BJ (cell line): ENCODE measurements at regions not wholly inside any gene's neighbourhood (a gene's known extent, or its start where the extent isn't known, plus 50 kb on each side); places are given as distances from the start of the nearest gene placed in this dataset.

Source experiments
- CTCF ChIA-PET: fragments of 350-600 bp; formaldehyde crosslinking; extraction: SDS; loops from one replicate; lab custom pipeline; 2021; ENCODE audit warnings: antibody characterized with exemption, inconsistent platforms; lab: Yijun Ruan, JAX
- POLR2A ChIA-PET: fragments of 300-600 bp; sonication (Branson Sonifier 250); formaldehyde crosslinking; extraction: SDS; loops from one replicate; lab custom pipeline; 2021; ENCODE audit warnings: antibody characterized with exemption; lab: Charles Lee
- DNase-seq: peaks from one replicate; pipeline ENCODE4 v3.0.0-alpha.2; 2011; ENCODE audit warnings: low read depth
- H3K27me3 ChIP-seq: 2 replicates; pipeline ENCODE4 v1.6.0; 2011; ENCODE audit warnings: low read length; ENCODE audit not compliant: control insufficient read depth, insufficient read depth
- H3K36me3 ChIP-seq: 2 replicates; pipeline ENCODE4 v1.5.1; 2011; ENCODE audit warnings: low read length; ENCODE audit not compliant: control insufficient read depth, insufficient read depth
- H3K4me3 ChIP-seq: 2 replicates; pipeline ENCODE4 v1.5.1; 2011; ENCODE audit warnings: low read depth, mild to moderate bottlenecking, control low read depth, low read length
- TF ChIP-seq, protein P1 (sequence below): IDR thresholded peaks from 2 replicates; pipeline ENCODE4 v1.5.1; 2011; ENCODE audit warnings: low read depth, mild to moderate bottlenecking, control low read depth, inconsistent platforms, low read length, moderate library complexity; ENCODE audit not compliant: insufficient read depth

DNA sequence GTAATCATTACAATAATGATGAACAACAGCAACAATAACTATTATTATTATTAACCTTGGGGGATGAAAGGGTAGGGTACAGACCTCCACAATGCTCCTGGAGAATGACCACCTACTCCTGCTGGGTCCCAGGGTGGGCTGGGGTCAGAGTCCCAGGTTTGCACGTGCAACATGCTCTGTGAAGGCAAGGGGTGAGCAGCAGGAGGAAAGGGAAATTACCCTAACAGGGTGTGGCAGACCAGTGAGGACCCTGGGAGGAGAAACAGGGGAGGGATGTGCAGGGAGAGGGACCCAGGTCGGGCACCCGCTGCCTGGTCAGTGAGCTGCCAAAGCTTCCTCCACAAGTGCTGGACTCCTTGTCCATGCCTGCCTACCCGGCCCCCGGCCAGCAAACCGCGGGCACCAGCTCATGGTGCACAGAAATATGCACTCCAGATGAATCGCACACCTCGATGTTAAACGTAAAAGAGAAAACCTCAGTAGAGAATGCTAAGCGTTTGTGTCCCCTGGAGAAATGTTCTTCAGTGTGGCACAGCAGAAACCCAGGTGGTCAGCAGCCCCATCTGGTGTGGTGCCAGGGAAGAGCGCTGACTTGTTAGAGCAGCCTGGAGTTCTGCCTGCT lies 767.1 kb downstream of the KCNJ18 start:
- TF ChIP-seq, protein P1, sequence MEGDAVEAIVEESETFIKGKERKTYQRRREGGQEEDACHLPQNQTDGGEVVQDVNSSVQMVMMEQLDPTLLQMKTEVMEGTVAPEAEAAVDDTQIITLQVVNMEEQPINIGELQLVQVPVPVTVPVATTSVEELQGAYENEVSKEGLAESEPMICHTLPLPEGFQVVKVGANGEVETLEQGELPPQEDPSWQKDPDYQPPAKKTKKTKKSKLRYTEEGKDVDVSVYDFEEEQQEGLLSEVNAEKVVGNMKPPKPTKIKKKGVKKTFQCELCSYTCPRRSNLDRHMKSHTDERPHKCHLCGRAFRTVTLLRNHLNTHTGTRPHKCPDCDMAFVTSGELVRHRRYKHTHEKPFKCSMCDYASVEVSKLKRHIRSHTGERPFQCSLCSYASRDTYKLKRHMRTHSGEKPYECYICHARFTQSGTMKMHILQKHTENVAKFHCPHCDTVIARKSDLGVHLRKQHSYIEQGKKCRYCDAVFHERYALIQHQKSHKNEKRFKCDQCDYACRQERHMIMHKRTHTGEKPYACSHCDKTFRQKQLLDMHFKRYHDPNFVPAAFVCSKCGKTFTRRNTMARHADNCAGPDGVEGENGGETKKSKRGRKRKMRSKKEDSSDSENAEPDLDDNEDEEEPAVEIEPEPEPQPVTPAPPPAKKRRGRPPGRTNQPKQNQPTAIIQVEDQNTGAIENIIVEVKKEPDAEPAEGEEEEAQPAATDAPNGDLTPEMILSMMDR: no peak
- CTCF ChIA-PET: no interaction called here
- Histone ChIP-seq H3K36me3 (no peaks in the 10 kb centered on the region), H3K27me3 (no peaks in the 10 kb centered on the region), H3K4me3 (no peak overlapping the region)
- POLR2A ChIA-PET: no interaction called here
- no peak for DNase-seq

DNA sequence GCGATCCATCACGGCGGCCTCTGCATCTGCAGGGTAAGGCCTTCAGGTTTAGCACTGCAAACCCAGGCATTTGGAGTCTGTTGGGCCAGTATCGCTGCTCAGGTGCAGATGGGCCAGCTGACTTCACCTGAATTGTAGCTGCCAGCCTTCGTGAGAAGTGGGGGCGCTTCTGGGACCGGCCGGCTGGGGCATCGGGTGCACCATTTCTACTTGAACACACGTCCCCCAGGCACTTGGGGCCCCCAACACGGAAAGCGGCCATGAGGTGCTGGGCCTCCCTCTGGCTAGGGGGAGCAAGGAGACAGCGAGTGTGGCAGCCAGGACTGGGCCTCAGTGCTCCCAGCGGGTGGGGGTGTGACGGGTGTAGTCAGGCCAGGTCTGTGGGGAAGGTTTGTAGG lies 767.6 kb downstream of the KCNJ18 start:
- H3K27me3 ChIP-seq: no peaks in the 10 kb centered on the region
- POLR2A ChIA-PET: no interaction called here
- H3K36me3 ChIP-seq: no peaks in the 10 kb centered on the region
- no peak for DNase-seq
- CTCF ChIA-PET: interaction anchor here (0.6 kb wide), 1 partner anchor 14 kb away, joined by 5 read pairs; no protein-coding TSS in a partner anchor
- H3K4me3 ChIP-seq: no peak overlapping the region
- TF ChIP-seq, protein P1: no peak

DNA sequence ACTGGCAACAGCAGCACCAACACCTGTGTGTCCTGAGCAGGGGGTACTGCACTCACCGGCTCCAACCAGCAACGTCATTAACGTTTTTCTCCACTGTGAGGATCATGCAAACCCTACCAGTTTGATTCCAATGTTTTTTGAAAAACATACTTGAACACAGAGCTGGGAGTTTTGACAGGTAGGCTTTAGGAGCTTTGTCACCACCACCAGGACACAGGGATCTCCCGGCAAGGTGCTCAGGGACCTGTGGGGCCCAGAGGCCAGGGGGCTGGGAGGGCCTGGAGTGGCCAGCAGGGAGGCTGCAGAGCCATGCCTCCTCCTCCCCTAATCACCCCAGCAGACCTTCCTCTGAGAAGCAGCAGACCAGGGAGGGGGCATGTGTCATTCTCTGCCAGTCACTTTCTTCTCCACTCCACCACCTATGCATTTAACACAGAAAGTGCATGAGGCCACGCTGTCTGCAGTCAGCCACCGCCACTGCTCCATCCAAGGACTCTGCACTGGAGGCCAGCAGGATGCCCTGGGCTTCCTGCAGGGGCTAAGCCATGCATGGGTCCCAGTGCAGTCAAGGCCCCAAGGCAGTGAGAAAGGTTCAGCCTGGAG lies 768.2 kb downstream of the KCNJ18 start:
- no peak for DNase-seq
- no peak overlapping the region for H3K4me3 ChIP-seq
- ChIA-PET CTCF (interaction anchor here (0.6 kb wide), 1 partner anchor 13 kb away, joined by 5 read pairs; no protein-coding TSS in a partner anchor), POLR2A (no interaction called here)
- no peaks in the 10 kb centered on the region for H3K27me3 ChIP-seq
- H3K36me3 ChIP-seq: no peaks in the 10 kb centered on the region
- TF ChIP-seq, protein P1: no peak

DNA sequence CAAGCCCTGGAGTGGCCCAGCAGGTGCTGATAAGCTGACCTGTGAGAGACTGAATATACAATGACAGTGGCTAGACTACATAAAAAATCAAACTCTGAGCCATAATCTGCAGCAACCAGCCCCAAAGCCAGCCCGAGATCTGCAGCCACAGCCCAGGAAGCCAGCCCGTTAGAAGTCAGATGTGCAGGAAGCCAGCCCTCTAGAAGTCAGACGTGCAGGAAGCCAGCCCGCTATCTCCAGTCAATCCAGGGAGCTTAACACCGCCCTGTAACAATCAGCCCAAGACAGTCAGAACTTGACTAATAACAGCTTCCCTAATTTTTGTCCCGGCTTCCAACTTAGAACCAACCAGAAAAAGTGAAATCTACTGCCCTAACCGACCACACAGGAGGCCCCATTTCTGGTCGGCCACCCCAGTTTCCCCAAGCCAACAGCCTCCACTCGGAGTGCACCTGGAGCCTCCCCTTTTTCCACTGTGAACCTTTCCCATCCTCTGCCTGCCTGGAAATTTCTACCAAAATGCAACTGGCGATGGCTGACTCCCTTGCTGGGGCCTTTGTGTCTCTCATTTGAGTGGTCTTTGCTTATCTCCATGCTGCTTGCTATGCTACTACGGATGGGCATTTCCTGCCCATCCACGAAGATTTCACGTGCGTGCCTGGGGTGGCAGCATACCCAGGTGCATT lies 769.3 kb downstream of the KCNJ18 start:
- TF ChIP-seq, protein P1: no peak
- DNase-seq: no peak
- no peaks in the 10 kb centered on the region for H3K36me3 ChIP-seq
- CTCF ChIA-PET: no interaction called here
- POLR2A ChIA-PET: no interaction called here
- no peaks in the 10 kb centered on the region for H3K27me3 ChIP-seq
- H3K4me3 ChIP-seq: no peak overlapping the region

DNA sequence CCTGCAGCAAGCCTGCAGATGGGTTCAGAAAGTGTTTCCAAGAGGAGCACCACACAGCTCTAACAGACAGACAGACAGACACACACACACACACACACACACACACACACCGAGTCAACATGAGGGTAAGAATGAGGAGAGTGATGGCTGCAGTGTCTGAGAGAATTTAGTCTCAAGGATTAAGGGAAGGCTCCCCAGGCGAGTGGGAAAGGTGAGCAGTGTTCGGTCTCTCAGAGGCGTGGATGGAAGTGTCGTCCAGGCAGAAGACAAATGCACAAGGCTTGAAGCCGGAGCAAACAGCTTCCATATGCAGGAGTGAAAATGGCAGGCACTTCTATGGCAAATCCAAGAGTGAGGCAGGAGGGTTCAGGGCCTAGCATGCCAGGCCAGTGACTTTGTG lies 770.1 kb downstream of the KCNJ18 start:
- POLR2A ChIA-PET: no interaction called here
- no peak overlapping the region for H3K4me3 ChIP-seq
- H3K36me3 ChIP-seq: no peaks in the 10 kb centered on the region
- TF ChIP-seq, protein P1: no peak
- no peak for DNase-seq
- H3K27me3 ChIP-seq: no peaks in the 10 kb centered on the region
- CTCF ChIA-PET: no interaction called here
